ENCODE measurements at regions not wholly inside any gene's neighbourhood (a gene's known extent, or its start where the extent isn't known, plus 50 kb on each side); places are given as distances from the start of the nearest gene placed in this dataset.

- no peaks in the 10 kb centered on the region for H3K36me3 ChIP-seq (ENCODE audit: insufficient read depth, low read length, poor library complexity, severe bottlenecking)
- no peaks in the 10 kb centered on the region for H3K9me3 ChIP-seq (ENCODE audit: low read depth, low read length, poor library complexity, severe bottlenecking)
- POLR2A ChIA-PET (ENCODE audit: low non-redundant PET): no interaction called here
- intact Hi-C loops (cut with micrococcal nuclease; ENCODE audit: unreplicated experiment): no loop called here
- no peak overlapping the region for H3K27ac ChIP-seq (ENCODE audit: low read depth, low read length, poor library complexity, severe bottlenecking)
- no peaks in the 10 kb centered on the region for H3K27me3 ChIP-seq (replicated peaks; ENCODE audit: insufficient read depth, low read depth, low read length, poor library complexity)
- no peak for TF ChIP-seq CTCF (conservative IDR thresholded peaks at IDR 0.05; ENCODE audit: low read depth, low read length)
- no peak for TF ChIP-seq EZH2 (IDR thresholded peaks at IDR 0.05; ENCODE audit: borderline replicate concordance, low read depth, low read length, poor library complexity, severe bottlenecking)
- H3K4me1 ChIP-seq (ENCODE audit: insufficient read depth, low read length, poor library complexity, severe bottlenecking): peaks cover 11% of the 10 kb centered on the region
- no peak for DNase-seq (ENCODE audit: low spot score)
- no peak overlapping the region for H3K4me3 ChIP-seq (ENCODE audit: low read depth, low read length, poor library complexity, severe bottlenecking)
- BruUV-seq (replicated peaks): no TSS peak
- CTCF ChIA-PET: no interaction called here
These were observed 107.3 kb upstream of the ANKRD55 start for GRCh38 chr5:56340196-56340980.

- BruUV-seq (replicated peaks): no TSS peak
- TF ChIP-seq EZH2 (IDR thresholded peaks at IDR 0.05; ENCODE audit: borderline replicate concordance, low read depth, low read length, poor library complexity, severe bottlenecking) (no peak), CTCF (conservative IDR thresholded peaks at IDR 0.05; ENCODE audit: low read depth, low read length) (no peak)
- POLR2A ChIA-PET (ENCODE audit: low non-redundant PET): no interaction called here
- Histone ChIP-seq H3K9me3 (ENCODE audit: low read depth, low read length, poor library complexity, severe bottlenecking) (peaks cover 5% of the 10 kb centered on the region), H3K27me3 (replicated peaks; ENCODE audit: insufficient read depth, low read depth, low read length, poor library complexity) (no peaks in the 10 kb centered on the region), H3K27ac (ENCODE audit: low read depth, low read length, poor library complexity, severe bottlenecking) (no peak overlapping the region), H3K4me3 (ENCODE audit: low read depth, low read length, poor library complexity, severe bottlenecking) (no peak overlapping the region), H3K4me1 (ENCODE audit: insufficient read depth, low read length, poor library complexity, severe bottlenecking) (peaks cover 8% of the 10 kb centered on the region), H3K36me3 (ENCODE audit: insufficient read depth, low read length, poor library complexity, severe bottlenecking) (no peaks in the 10 kb centered on the region)
- intact Hi-C loops (cut with micrococcal nuclease; ENCODE audit: unreplicated experiment): no loop called here
- CTCF ChIA-PET: no interaction called here
- DNase-seq (ENCODE audit: low spot score): no peak
These were observed 106.6 kb upstream of the ANKRD55 start for GRCh38 chr5:56339732-56340131.

- Histone ChIP-seq H3K4me3 (ENCODE audit: low read depth, low read length, poor library complexity, severe bottlenecking) (no peak overlapping the region), H3K27ac (ENCODE audit: low read depth, low read length, poor library complexity, severe bottlenecking) (no peak overlapping the region), H3K36me3 (ENCODE audit: insufficient read depth, low read length, poor library complexity, severe bottlenecking) (no peaks in the 10 kb centered on the region), H3K4me1 (ENCODE audit: insufficient read depth, low read length, poor library complexity, severe bottlenecking) (no peaks in the 10 kb centered on the region), H3K9me3 (ENCODE audit: low read depth, low read length, poor library complexity, severe bottlenecking) (peaks cover 5% of the 10 kb centered on the region), H3K27me3 (replicated peaks; ENCODE audit: insufficient read depth, low read depth, low read length, poor library complexity) (no peaks in the 10 kb centered on the region)
- no TSS peak for BruUV-seq (replicated peaks)
- intact Hi-C loops (cut with micrococcal nuclease; ENCODE audit: unreplicated experiment): no loop called here
- DNase-seq (ENCODE audit: low spot score): no peak
- ChIA-PET CTCF (no interaction called here), POLR2A (ENCODE audit: low non-redundant PET) (interaction anchor here (0.5 kb wide), 1 partner anchor 442 kb away, joined by 22 read pairs; no protein-coding TSS in a partner anchor)
- TF ChIP-seq CTCF (conservative IDR thresholded peaks at IDR 0.05; ENCODE audit: low read depth, low read length) (no peak), EZH2 (IDR thresholded peaks at IDR 0.05; ENCODE audit: borderline replicate concordance, low read depth, low read length, poor library complexity, severe bottlenecking) (no peak)
These were observed 104.7 kb upstream of the ANKRD55 start for GRCh38 chr5:56337715-56338319.
